ENCODE measurements at regions not wholly inside any gene's neighbourhood (a gene's known extent, or its start where the extent isn't known, plus 50 kb on each side); places are given as distances from the start of the nearest gene placed in this dataset.

GRCh38 chr6:33903579-33903978, 99.8 kb upstream of the MLN start:
- CTCF ChIA-PET: no interaction called here
- in situ Hi-C loops (cut with MboI) (no loop called here), intact Hi-C loops (cut with micrococcal nuclease; ENCODE audit: unreplicated experiment) (no loop called here)
- WGBS (ENCODE audit: insufficient coverage, insufficient replicate concordance, low lambda C conversion rate, missing lambda C conversion rate): 79% methylated on average over 5 of the region's 5 CpGs
- SMC1A ChIA-PET (ENCODE audit: uncharacterized antibody, unreplicated experiment): no interaction called here
- BruUV-seq (replicated peaks): no TSS peak
- Histone ChIP-seq H3K36me3 (ENCODE audit: control insufficient read depth in 2 of 2, insufficient read depth in 2 of 2, low read length in 1 of 2) (no peaks in the 10 kb centered on the region), H3K27ac (ENCODE audit: control insufficient read depth, insufficient read depth) (no peak overlapping the region; the same call in 1 of the 2 replicates), H3K79me2 (ENCODE audit: control insufficient read depth, insufficient read depth, low read length) (no peaks in the 10 kb centered on the region), H3K4me1 (ENCODE audit: control insufficient read depth, insufficient read depth, low read length) (peaks cover 27% of the 10 kb centered on the region), H2AFZ (ENCODE audit: control insufficient read depth, low read depth, low read length) (no peak overlapping the region), H3K4me3 (no peak overlapping the region), H4K20me1 (ENCODE audit: control insufficient read depth, insufficient read depth) (no peaks in the 10 kb centered on the region), H3K4me2 (ENCODE audit: control insufficient read depth, insufficient read depth) (peak overlapping the region; percentile 65), H3K9me3 (replicated peaks; ENCODE audit: control insufficient read depth, insufficient read depth, low read length) (no peaks in the 10 kb centered on the region; the same call in 2 of the 3 replicates), H3K27me3 (replicated peaks in 1 of 2; ENCODE audit: control insufficient read depth in 2 of 2, insufficient read depth in 2 of 2, low read length in 1 of 2) (no peaks in the 10 kb centered on the region; a peak in 1 of 4 replicates), H3K9ac (ENCODE audit: control insufficient read depth, insufficient read depth, low read length) (no peak overlapping the region)
- RAD21 ChIA-PET (ENCODE audit: unreplicated experiment): no interaction called here
- FAIRE-seq: no peak
- no peak for ATAC-seq
- no peak for DNase-seq (ENCODE audit: low read depth, low spot score)
- POLR2A ChIA-PET: no interaction called here
- TF ChIP-seq CBFB (IDR thresholded peaks at IDR 0.05; ENCODE audit: low read depth): no peak
- TF ChIP-seq TARDBP (IDR thresholded peaks at IDR 0.05; ENCODE audit: borderline replicate concordance): no peak
- no peak for TF ChIP-seq NFYA (IDR thresholded peaks at IDR 0.05; ENCODE audit: borderline replicate concordance, low read depth, low read length)
- no peak for TF ChIP-seq RELA (IDR thresholded peaks at IDR 0.05; ENCODE audit: borderline replicate concordance, partially characterized antibody)

- H3K9me3 ChIP-seq (replicated peaks; ENCODE audit: control insufficient read depth, insufficient read depth, low read length): no peaks in the 10 kb centered on the region; the same call in 2 of the 3 replicates
- no peak for DNase-seq (ENCODE audit: low read depth, low spot score)
- in situ Hi-C loops (cut with MboI): no loop called here
- no peak overlapping the region for H2AFZ ChIP-seq (ENCODE audit: control insufficient read depth, low read depth, low read length)
- H3K4me2 ChIP-seq (ENCODE audit: control insufficient read depth, insufficient read depth): no peak overlapping the region
- no peaks in the 10 kb centered on the region for H3K36me3 ChIP-seq (ENCODE audit: control insufficient read depth in 2 of 2, insufficient read depth in 2 of 2, low read length in 1 of 2)
- H3K9ac ChIP-seq (ENCODE audit: control insufficient read depth, insufficient read depth, low read length): no peak overlapping the region
- FAIRE-seq: no peak
- RAD21 ChIA-PET (ENCODE audit: unreplicated experiment): no interaction called here
- no peaks in the 10 kb centered on the region for H3K79me2 ChIP-seq (ENCODE audit: control insufficient read depth, insufficient read depth, low read length)
- no peak for ATAC-seq
- H3K4me3 ChIP-seq: no peak overlapping the region
- peaks cover 24% of the 10 kb centered on the region for H3K4me1 ChIP-seq (ENCODE audit: control insufficient read depth, insufficient read depth, low read length)
- no TSS peak for BruUV-seq (replicated peaks)
- 50% methylated on average over 3 of the region's 3 CpGs for WGBS (ENCODE audit: insufficient coverage, insufficient replicate concordance, low lambda C conversion rate, missing lambda C conversion rate)
- POLR2A ChIA-PET: no interaction called here
- H3K27ac ChIP-seq (ENCODE audit: control insufficient read depth, insufficient read depth): no peak overlapping the region
- CTCF ChIA-PET: no interaction called here
- TF ChIP-seq MTA2 (IDR thresholded peaks at IDR 0.05; ENCODE audit: low read depth): no peak
- SMC1A ChIA-PET (ENCODE audit: uncharacterized antibody, unreplicated experiment): no interaction called here
- H4K20me1 ChIP-seq (ENCODE audit: control insufficient read depth, insufficient read depth): no peaks in the 10 kb centered on the region
- intact Hi-C loops (cut with micrococcal nuclease; ENCODE audit: unreplicated experiment): no loop called here
- H3K27me3 ChIP-seq (replicated peaks in 1 of 2; ENCODE audit: control insufficient read depth in 2 of 2, insufficient read depth in 2 of 2, low read length in 1 of 2): peaks cover 0 to 3% of the 10 kb centered on the region in 2 experiments; a peak in 2 of 4 replicates
Observed at GRCh38 chr6:33902457-33902853, 98.7 kb upstream of the MLN start.
